Fibroblast of the aortic adventitia (primary cell): ENCODE measurements at regions not wholly inside any gene's neighbourhood (a gene's known extent, or its start where the extent isn't known, plus 50 kb on each side); places are given as distances from the start of the nearest gene placed in this dataset.
A peak's percentile ranks its signal among the peaks of the same experiment; 100 is the strongest.

Experiments used
- DNase-seq: peaks from one replicate; pipeline ENCODE4 v3.0.0-alpha.2; 2010; ENCODE audit warnings: low read depth
- H3K4me3 ChIP-seq: 2 replicates; pipeline ENCODE4 v1.5.1; 2011; ENCODE audit warnings: low read depth, mild to moderate bottlenecking, control low read depth, low read length, moderate library complexity
- TF ChIP-seq, protein P1 (sequence below): IDR thresholded peaks from 2 replicates; pipeline ENCODE4 v1.5.1; 2011; ENCODE audit warnings: mild to moderate bottlenecking, low read length, control low read depth, inconsistent platforms; ENCODE audit not compliant: insufficient read depth

DNA sequence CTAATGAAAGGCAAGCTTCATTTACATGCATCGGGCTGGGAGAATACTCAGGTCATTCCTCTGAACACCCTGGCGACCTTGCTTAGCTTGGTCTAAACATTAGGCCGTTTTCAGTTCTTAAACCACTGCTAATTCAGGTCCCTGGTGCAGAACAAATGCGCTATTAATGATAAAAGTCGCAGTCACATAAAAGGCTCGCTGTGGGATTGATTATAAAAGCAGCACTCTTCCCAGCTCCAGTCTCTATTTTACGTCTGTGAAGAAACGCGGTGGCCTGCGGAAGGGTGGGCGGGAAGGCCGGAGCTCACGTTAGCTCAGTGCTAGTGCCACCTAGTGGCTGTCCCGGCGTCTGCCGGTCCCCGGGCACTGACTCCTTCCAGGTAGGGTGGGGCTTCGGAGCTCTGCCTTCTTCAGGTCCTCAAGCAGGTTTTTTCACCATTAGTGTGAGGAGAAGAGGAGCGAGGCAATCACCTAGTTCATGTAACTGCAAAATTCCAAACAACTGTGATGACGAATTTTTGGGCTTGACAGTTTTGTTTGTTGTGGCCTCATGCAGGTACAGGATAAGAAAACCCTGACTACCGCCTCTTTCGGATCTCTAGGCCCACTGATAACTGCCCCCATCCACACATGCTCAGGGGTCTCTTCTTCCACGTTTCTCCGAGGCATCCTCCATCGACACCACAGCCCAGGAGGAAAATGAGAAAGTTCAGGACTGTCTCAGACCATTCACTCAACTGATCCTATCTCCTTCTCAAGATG is 66.5 kb upstream of the CLMP start:
- peak; percentile 71 for DNase-seq
- TF ChIP-seq, protein P1, sequence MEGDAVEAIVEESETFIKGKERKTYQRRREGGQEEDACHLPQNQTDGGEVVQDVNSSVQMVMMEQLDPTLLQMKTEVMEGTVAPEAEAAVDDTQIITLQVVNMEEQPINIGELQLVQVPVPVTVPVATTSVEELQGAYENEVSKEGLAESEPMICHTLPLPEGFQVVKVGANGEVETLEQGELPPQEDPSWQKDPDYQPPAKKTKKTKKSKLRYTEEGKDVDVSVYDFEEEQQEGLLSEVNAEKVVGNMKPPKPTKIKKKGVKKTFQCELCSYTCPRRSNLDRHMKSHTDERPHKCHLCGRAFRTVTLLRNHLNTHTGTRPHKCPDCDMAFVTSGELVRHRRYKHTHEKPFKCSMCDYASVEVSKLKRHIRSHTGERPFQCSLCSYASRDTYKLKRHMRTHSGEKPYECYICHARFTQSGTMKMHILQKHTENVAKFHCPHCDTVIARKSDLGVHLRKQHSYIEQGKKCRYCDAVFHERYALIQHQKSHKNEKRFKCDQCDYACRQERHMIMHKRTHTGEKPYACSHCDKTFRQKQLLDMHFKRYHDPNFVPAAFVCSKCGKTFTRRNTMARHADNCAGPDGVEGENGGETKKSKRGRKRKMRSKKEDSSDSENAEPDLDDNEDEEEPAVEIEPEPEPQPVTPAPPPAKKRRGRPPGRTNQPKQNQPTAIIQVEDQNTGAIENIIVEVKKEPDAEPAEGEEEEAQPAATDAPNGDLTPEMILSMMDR = peak; percentile 97
- H3K4me3 ChIP-seq = peak overlapping the region; percentile 9

DNA sequence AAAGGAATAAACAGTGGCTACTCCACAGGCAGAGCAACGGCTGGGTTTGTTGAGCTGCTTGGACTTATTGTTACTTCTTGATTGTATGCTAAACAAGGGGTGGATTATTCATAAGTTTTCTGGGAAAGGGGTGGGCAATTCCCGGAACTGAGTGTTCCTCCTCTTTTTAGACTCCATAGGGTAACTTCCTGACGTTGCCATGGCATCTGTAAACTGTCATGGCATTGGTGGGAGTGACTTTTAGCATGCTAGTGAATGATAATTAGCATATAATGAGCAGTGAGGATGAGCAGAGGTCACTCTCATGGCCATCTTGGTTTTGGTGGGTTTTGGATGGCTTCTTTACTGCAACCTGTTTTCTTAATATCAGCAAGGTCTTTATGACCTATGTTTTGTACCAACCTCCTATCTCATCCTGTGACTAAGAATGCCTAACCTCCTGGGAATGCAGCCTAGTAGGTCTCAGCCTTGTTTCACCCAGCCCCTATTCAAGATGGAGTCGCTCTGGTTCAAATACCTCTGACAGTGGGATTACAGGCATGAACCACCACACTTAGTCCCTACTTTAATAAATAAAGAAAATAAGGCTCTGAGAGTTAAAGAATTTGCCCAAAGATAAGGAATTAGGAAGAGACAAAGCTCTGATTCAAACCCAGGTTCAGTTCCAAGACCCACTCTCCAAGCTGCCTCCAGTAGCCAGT is 65.6 kb upstream of the CLMP start:
- no peak for DNase-seq
- TF ChIP-seq, protein P1 = no peak
- no peak overlapping the region for H3K4me3 ChIP-seq

DNA sequence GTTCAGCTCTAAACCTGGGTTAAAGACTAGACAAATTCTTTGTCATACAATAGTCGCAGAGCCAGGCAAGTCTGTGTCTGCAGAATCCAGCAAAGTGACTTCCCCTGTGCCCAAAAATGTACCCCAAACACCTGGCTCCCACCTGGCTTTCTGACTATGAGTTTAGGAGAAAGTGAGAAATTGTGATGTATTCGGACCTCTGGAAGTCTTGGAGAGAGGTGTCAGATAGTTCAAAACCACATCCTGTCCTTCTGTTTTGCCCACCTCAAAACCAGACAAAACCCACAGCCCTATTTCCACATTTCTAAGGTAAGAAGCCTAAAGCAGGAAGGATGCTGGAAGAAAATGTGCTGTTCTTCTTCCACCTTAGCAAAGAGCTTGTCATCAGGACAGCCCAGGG is 63.8 kb upstream of the CLMP start:
- H3K4me3 ChIP-seq = no peak overlapping the region
- DNase-seq = no peak
- TF ChIP-seq, protein P1 = no peak

DNA sequence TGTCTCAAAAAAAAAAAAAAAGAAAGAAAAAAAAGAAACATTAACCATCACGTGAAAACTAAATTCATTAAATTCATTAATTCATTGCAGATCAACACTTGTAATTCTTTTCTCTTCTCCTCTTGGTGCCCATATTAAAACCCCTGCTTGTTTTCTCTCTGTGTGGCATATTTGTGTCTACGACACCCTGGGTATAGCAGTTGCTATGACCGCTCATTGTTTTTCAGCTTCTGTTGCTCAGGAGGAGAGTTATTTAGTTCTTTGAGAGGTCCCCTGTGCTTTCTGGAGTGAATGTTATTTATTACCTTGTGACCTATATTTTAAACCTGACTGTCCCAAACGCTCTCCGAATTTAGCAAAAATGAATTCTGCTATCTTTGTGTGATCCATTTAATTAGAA is 62.3 kb upstream of the CLMP start:
- TF ChIP-seq, protein P1 = no peak
- H3K4me3 ChIP-seq = no peak overlapping the region
- no peak for DNase-seq

DNA sequence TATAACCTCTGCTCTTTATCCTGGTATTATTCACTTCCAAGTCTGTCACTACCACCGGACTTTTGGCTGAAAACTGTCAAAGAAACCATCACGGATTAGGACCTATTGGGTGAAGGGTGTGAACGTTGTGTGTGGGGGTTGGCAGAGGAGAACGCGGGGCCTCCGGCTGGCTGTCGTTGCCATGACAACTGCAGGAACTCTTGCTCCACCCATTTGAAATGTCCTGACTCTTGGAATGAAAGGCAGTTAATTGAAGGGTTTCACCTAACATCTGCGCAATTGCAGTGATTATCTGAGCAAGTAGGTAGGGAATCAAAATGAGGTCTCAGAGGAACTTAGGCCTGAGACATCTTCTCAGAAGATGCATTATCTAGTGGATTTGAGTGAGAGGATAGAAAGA is 60.9 kb upstream of the CLMP start:
- TF ChIP-seq, protein P1 = no peak
- no peak for DNase-seq
- no peak overlapping the region for H3K4me3 ChIP-seq

DNA sequence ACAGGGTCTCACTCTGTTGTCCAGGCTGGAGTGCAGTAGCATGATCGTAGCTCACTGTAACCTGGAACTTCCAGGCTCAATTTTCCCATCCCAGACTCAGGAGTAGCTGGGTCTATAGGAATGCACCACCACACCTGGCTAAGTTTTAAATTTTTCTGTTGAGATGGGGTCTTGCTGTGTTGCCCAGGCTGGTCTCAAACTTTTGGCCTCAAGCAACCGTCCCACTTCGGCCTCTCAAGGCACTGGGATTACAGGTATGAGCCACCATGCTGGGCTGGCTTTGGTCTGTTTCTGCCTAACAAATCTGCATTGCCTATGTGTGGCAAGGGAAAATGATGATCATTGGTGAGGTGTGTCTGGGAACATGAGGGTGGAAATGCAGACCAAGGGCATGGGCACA is 59.3 kb upstream of the CLMP start:
- no peak for DNase-seq
- TF ChIP-seq, protein P1 = no peak

More for the DNA sequence above, 59.3 kb upstream of the CLMP start:
- H3K4me3 ChIP-seq = no peak overlapping the region
